PC-9 (cell line): ENCODE measurements at regions not wholly inside any gene's neighbourhood (a gene's known extent, or its start where the extent isn't known, plus 50 kb on each side); places are given as distances from the start of the nearest gene placed in this dataset.

Experiments used
- EZH2 ChIP-seq: fragments of 200-600 bp; sonication (generic); IDR thresholded peaks from 2 replicates; pipeline ENCODE4 v1.8.0; 2017; ENCODE audit warnings: antibody characterized with exemption, low read depth
- TF ChIP-seq, protein P1 (sequence below): fragments of 200-600 bp; sonication (generic); conservative IDR thresholded peaks from 2 replicates; pipeline ENCODE4 v1.6.1; 2017; ENCODE audit warnings: mixed run types, antibody characterized with exemption, mild to moderate bottlenecking, moderate library complexity

DNA sequence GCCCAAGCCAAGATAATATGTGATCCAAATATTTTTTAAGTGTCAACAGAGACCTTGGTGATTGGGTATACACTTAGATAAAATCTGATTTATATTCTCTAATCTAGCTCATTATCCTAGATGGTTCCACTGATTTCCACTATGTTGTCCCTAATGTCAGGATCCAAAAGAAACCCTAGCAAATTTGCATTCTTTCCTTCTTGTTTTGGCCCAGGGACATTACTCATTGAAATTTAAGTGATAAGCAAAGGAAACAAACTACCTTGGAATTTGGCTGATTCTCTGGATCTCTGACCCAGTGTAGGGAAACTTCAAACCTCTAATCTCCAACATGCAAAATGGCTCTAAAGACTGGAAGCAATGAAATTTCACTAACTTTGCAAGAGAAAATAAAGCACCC is 179.8 kb upstream of the MEIS1 start:
- TF ChIP-seq EZH2 = no peak
- TF ChIP-seq, protein P1, sequence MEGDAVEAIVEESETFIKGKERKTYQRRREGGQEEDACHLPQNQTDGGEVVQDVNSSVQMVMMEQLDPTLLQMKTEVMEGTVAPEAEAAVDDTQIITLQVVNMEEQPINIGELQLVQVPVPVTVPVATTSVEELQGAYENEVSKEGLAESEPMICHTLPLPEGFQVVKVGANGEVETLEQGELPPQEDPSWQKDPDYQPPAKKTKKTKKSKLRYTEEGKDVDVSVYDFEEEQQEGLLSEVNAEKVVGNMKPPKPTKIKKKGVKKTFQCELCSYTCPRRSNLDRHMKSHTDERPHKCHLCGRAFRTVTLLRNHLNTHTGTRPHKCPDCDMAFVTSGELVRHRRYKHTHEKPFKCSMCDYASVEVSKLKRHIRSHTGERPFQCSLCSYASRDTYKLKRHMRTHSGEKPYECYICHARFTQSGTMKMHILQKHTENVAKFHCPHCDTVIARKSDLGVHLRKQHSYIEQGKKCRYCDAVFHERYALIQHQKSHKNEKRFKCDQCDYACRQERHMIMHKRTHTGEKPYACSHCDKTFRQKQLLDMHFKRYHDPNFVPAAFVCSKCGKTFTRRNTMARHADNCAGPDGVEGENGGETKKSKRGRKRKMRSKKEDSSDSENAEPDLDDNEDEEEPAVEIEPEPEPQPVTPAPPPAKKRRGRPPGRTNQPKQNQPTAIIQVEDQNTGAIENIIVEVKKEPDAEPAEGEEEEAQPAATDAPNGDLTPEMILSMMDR = no peak
